Panc1 (cell line): ENCODE measurements at regions not wholly inside any gene's neighbourhood (a gene's known extent, or its start where the extent isn't known, plus 50 kb on each side); places are given as distances from the start of the nearest gene placed in this dataset.

Experiments
- ATAC-seq: fragments of 200-7000 bp; cut with Tn5 transposase; 2 replicates; pipeline ENCODE4 v1.9.1; 2020; ENCODE audit warnings: mild to moderate bottlenecking, moderate library complexity
- BruUV-seq: library from RNA; stranded (reverse); fragments of 400-500 nt; replicated peaks from 2 replicates; lab custom pipeline; 2021; lab: Mats Ljungman, UMichigan
- CTCF ChIA-PET: fragments of 300-600 bp; sonication (Branson Sonifier 250); formaldehyde crosslinking; loops from one replicate; lab custom pipeline; 2022; ENCODE audit warnings: antibody characterized with exemption; lab: Charles Lee
- POLR2A ChIA-PET: fragments of 300-600 bp; sonication (Branson Sonifier 250); formaldehyde crosslinking; loops from one replicate; lab custom pipeline; 2022; ENCODE audit warnings: antibody characterized with exemption; lab: Charles Lee
- DNase-seq: peaks from one replicate; pipeline ENCODE4 v3.0.0-alpha.2; 2010; ENCODE audit warnings: low read depth, low spot score
- H3K27ac ChIP-seq: 2 replicates; pipeline ENCODE4 v1.5.1; 2011; ENCODE audit warnings: mild to moderate bottlenecking, low read length, inconsistent platforms
- H3K27me3 ChIP-seq: fragments of 200-500 bp; sonication (Bioruptor generic); 2 replicates; pipeline ENCODE4 v1.6.0; 2014; ENCODE audit warnings: low read length, inconsistent platforms; ENCODE audit not compliant: control insufficient read depth, insufficient read depth
- H3K36me3 ChIP-seq: fragments of 200-500 bp; sonication (Bioruptor generic); 2 replicates; pipeline ENCODE4 v1.5.1; 2014; ENCODE audit warnings: inconsistent platforms, mild to moderate bottlenecking, low read length, moderate library complexity; ENCODE audit not compliant: control insufficient read depth, insufficient read depth
- H3K4me1 ChIP-seq: 2 replicates; pipeline ENCODE4 v1.5.1; 2011; ENCODE audit warnings: inconsistent platforms, mild to moderate bottlenecking, low read length, moderate library complexity; ENCODE audit not compliant: control insufficient read depth, insufficient read depth
- H3K4me3 ChIP-seq, 2 experiments: 2 replicates each; pipeline ENCODE4 v1.5.1; 2011 to 2012; ENCODE audit warnings: low read depth in 2 of 2, low read length in 2 of 2, mild to moderate bottlenecking in 2 of 2, inconsistent platforms in 1 of 2, moderate library complexity in 1 of 2
- H3K9me3 ChIP-seq: fragments of 200-500 bp; sonication (Bioruptor generic); 2 replicates; pipeline ENCODE4 v1.5.1; 2014; ENCODE audit warnings: low read depth, mild to moderate bottlenecking, inconsistent platforms, low read length, moderate library complexity; ENCODE audit not compliant: control insufficient read depth, insufficient read depth
- CTCF ChIP-seq: fragments of 450-650 bp; IDR thresholded peaks from 2 replicates; pipeline ENCODE4 v1.5.1; 2017; ENCODE audit warnings: mild to moderate bottlenecking
- POLR2AphosphoS5 ChIP-seq: IDR thresholded peaks from 2 replicates; pipeline ENCODE4 v1.6.1; 2012; ENCODE audit warnings: mild to moderate bottlenecking, low read depth, low read length, moderate library complexity
- REST ChIP-seq, 2 experiments: IDR thresholded peaks; 2 replicates each; pipeline ENCODE4 v1.6.1; 2011 to 2012; ENCODE audit warnings: low read depth in 2 of 2, control low read depth in 1 of 2, low read length in 1 of 2, mild to moderate bottlenecking in 1 of 2, moderate library complexity in 1 of 2; ENCODE audit not compliant: insufficient read depth in 1 of 2
- SIN3A ChIP-seq: IDR thresholded peaks from 2 replicates; pipeline ENCODE4 v1.6.1; 2012; ENCODE audit warnings: low read depth, mild to moderate bottlenecking, low read length, moderate library complexity, borderline replicate concordance; ENCODE audit not compliant: insufficient read depth
- TCF7L2 ChIP-seq: IDR thresholded peaks from 2 replicates; pipeline ENCODE4 v1.6.1; 2011; ENCODE audit warnings: mild to moderate bottlenecking, low read depth, low read length, inconsistent platforms
- in situ Hi-C: cut with HindIII; loops from 2 replicates; pipeline ENCODE4 v1.10.0; 2016; ENCODE audit warnings: low sequenced_read_pairs, low pct_unique_long_range_greater_than_20kb
- intact Hi-C: fragments of 100-400 bp; cut with micrococcal nuclease; formaldehyde crosslinking; loops from one replicate; pipeline ENCODE4 v1.10.0; 2022; ENCODE audit not compliant: unreplicated experiment

- CTCF ChIA-PET: no interaction called here
- H3K27me3 ChIP-seq: no peaks in the 10 kb centered on the region
- no peak overlapping the region for H3K4me3 ChIP-seq
- no TSS peak for BruUV-seq
- in situ Hi-C loops (no loop called here), intact Hi-C loops (no loop called here)
- no peak for TF ChIP-seq POLR2AphosphoS5
- TF ChIP-seq TCF7L2: no peak
- TF ChIP-seq REST (IDR thresholded peaks at IDR 0.05; ENCODE audit: insufficient read depth in 1 of 2, low read depth in 2 of 2, low read length in 1 of 2): no peak
- no peak for TF ChIP-seq SIN3A
- no peak for TF ChIP-seq CTCF
- no peak for ATAC-seq
- no peaks in the 10 kb centered on the region for H3K4me1 ChIP-seq
- no peaks in the 10 kb centered on the region for H3K36me3 ChIP-seq
- POLR2A ChIA-PET: no interaction called here
- DNase-seq: no peak
- no peak overlapping the region for H3K27ac ChIP-seq
- no peaks in the 10 kb centered on the region for H3K9me3 ChIP-seq
Measured at GRCh38 chr1:172874950-172875349, 175.8 kb downstream of the TNFSF18 start.

DNA sequence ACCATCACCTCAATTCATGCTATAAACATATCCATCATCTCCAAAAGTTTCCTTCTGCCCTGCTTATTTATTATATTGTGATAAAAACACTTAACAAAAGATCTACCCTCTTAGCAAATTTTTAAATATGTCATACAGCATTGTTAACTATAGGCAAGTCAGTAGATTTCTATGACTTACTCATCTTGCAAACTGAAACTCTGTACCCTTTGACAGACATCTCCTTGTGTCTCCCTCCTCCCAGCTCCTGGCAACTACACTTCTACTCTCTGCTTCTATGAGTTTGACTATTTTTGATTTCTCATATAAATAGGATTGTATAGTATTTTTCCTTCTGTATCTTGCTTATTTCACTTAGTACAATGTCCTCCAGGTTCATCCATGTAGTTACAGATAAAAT, 174.8 kb downstream of the TNFSF18 start:
- POLR2A ChIA-PET: interaction anchor here (0.6 kb wide), 1 partner anchor 12 kb away, joined by 3 read pairs; no protein-coding TSS in a partner anchor
- in situ Hi-C loops (no loop called here), intact Hi-C loops (no loop called here)
- Histone ChIP-seq H3K27ac (no peak overlapping the region), H3K4me3 (no peak overlapping the region), H3K9me3 (no peaks in the 10 kb centered on the region), H3K4me1 (no peaks in the 10 kb centered on the region), H3K27me3 (no peaks in the 10 kb centered on the region), H3K36me3 (no peaks in the 10 kb centered on the region)
- ATAC-seq: no peak
- BruUV-seq: no TSS peak
- TF ChIP-seq TCF7L2 (no peak), CTCF (no peak), SIN3A (no peak), POLR2AphosphoS5 (no peak), REST (IDR thresholded peaks at IDR 0.05; ENCODE audit: insufficient read depth in 1 of 2, low read depth in 2 of 2, low read length in 1 of 2) (no peak)
- no peak for DNase-seq
- CTCF ChIA-PET: no interaction called here
